ENCODE measurements at regions not wholly inside any gene's neighbourhood (a gene's known extent, or its start where the extent isn't known, plus 50 kb on each side); places are given as distances from the start of the nearest gene placed in this dataset.

GRCh38 chr1:198892065-198892464 lies 253.2 kb downstream of the PTPRC start:
- TF ChIP-seq, protein P1, sequence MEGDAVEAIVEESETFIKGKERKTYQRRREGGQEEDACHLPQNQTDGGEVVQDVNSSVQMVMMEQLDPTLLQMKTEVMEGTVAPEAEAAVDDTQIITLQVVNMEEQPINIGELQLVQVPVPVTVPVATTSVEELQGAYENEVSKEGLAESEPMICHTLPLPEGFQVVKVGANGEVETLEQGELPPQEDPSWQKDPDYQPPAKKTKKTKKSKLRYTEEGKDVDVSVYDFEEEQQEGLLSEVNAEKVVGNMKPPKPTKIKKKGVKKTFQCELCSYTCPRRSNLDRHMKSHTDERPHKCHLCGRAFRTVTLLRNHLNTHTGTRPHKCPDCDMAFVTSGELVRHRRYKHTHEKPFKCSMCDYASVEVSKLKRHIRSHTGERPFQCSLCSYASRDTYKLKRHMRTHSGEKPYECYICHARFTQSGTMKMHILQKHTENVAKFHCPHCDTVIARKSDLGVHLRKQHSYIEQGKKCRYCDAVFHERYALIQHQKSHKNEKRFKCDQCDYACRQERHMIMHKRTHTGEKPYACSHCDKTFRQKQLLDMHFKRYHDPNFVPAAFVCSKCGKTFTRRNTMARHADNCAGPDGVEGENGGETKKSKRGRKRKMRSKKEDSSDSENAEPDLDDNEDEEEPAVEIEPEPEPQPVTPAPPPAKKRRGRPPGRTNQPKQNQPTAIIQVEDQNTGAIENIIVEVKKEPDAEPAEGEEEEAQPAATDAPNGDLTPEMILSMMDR (IDR thresholded peaks at IDR 0.05): no peak
- TF ChIP-seq EZH2phosphoT487 (IDR thresholded peaks at IDR 0.05): no peak

All from neural progenitor cell (in vitro differentiated cells).